ENCODE measurements at regions not wholly inside any gene's neighbourhood (a gene's known extent, or its start where the extent isn't known, plus 50 kb on each side); places are given as distances from the start of the nearest gene placed in this dataset.

GRCh38 chr17:45732926-45733505 lies 51.1 kb upstream of the CRHR1 start:
- Mint-ChIP-seq H3K4me3 (no peak overlapping the region), H3K4me1 (ENCODE audit: low read depth in 2 of 2) (no peaks in the 10 kb centered on the region), H3K27me3 (peaks cover 30 to 72% of the 10 kb centered on the region in 2 donors), H3K36me3 (ENCODE audit: insufficient read depth) (no peaks in the 10 kb centered on the region), H3K27ac (no peak overlapping the region), H3K9me3 (no peaks in the 10 kb centered on the region)
- ATAC-seq (replicated peaks) (no peak), DNase-seq (no peak)

GRCh38 chr17:45733781-45734180 lies 50.3 kb upstream of the CRHR1 start:
- ATAC-seq (replicated peaks): no peak
- no peaks in the 10 kb centered on the region for H3K36me3 Mint-ChIP-seq (ENCODE audit: insufficient read depth)
- no peak for DNase-seq

More at GRCh38 chr17:45733781-45734180, 50.3 kb upstream of the CRHR1 start:
- no peak overlapping the region for H3K27ac Mint-ChIP-seq
- no peaks in the 10 kb centered on the region for H3K9me3 Mint-ChIP-seq
- H3K27me3 Mint-ChIP-seq: peaks cover 23 to 72% of the 10 kb centered on the region in 2 donors
- H3K4me3 Mint-ChIP-seq: no peak overlapping the region
- no peaks in the 10 kb centered on the region for H3K4me1 Mint-ChIP-seq (ENCODE audit: low read depth in 2 of 2)

Measured in effector memory CD8-positive, alpha-beta T cell (primary cell).